HCT116 (cell line): ENCODE measurements at regions not wholly inside any gene's neighbourhood (a gene's known extent, or its start where the extent isn't known, plus 50 kb on each side); places are given as distances from the start of the nearest gene placed in this dataset.

Experiments used
- ATAC-seq: fragments of 200-7000 bp; cut with Tn5 transposase; 2 replicates; pipeline ENCODE4 v1.9.1; 2020; ENCODE audit warnings: mild to moderate bottlenecking, moderate library complexity
- BruUV-seq: library from RNA; stranded (reverse); fragments of 400-500 nt; replicated peaks from 2 replicates; lab custom pipeline; 2021; lab: Mats Ljungman, UMichigan
- CTCF ChIA-PET: fragments of 300-600 bp; sonication (Branson Sonifier 250); formaldehyde crosslinking; loops from one replicate; lab custom pipeline; 2021; ENCODE audit warnings: antibody characterized with exemption; lab: Charles Lee
- POLR2A ChIA-PET: fragments of 300-600, 350-600 bp; sonication (Branson Sonifier 250); formaldehyde crosslinking; loops from one replicate; lab custom pipeline; 2021; ENCODE audit warnings: antibody characterized with exemption; lab: Charles Lee
- RAD21 ChIA-PET, 2 experiments: fragments of 300-600 bp; sonication (Branson Sonifier 250); formaldehyde crosslinking; loops; one replicate each; lab custom pipeline; 2023; ENCODE audit warnings: low total read pairs in 2 of 2; ENCODE audit not compliant: uncharacterized antibody in 2 of 2, unreplicated experiment in 2 of 2, low non-redundant PET in 1 of 2; lab: Charles Lee
- DNase-seq: peaks from one replicate; pipeline ENCODE4 v3.0.0-alpha.2; 2010; ENCODE audit warnings: low read depth, low spot score
- H2AFZ ChIP-seq: fragments of 200-600 bp; shearing (Covaris generic), sonication (generic); 2 replicates; pipeline ENCODE4 v1.6.1; 2017; ENCODE audit warnings: low read depth, mixed run types, mixed read lengths, antibody characterized with exemption, low read length; ENCODE audit not compliant: poor library complexity, severe bottlenecking
- H3K27ac ChIP-seq: 2 replicates; pipeline ENCODE4 v1.5.1; 2012; ENCODE audit warnings: low read depth, low read length
- H3K27me3 ChIP-seq: fragments of 200-600 bp; sonication (generic); 2 replicates; pipeline ENCODE4 v1.6.1; 2016; ENCODE audit warnings: mixed run types, low read length, mixed read lengths; ENCODE audit not compliant: insufficient read depth
- H3K36me3 ChIP-seq, 2 experiments: fragments of 200-500 bp in 1 of 2; fragments of 200-600 bp in 1 of 2; sonication (Bioruptor generic) in 1 of 2; sonication (generic) in 1 of 2; 2 replicates each; pipeline versions ENCODE4 v1.5.1 to v1.6.1; 2014 to 2016; ENCODE audit warnings: low read length in 2 of 2, inconsistent platforms in 1 of 2, mixed read lengths in 1 of 2, mixed run types in 1 of 2; ENCODE audit not compliant: insufficient read depth in 2 of 2, control insufficient read depth in 1 of 2
- H3K4me1 ChIP-seq, 2 experiments: fragments of 200-600 bp in 1 of 2; sonication (generic) in 1 of 2; 2 replicates each; pipeline versions ENCODE4 v1.5.1 to v1.6.1; 2012 to 2017; ENCODE audit warnings: low read length in 2 of 2, inconsistent platforms in 1 of 2, mild to moderate bottlenecking in 1 of 2, mixed read lengths in 1 of 2, mixed run types in 1 of 2, moderate library complexity in 1 of 2; ENCODE audit not compliant: insufficient read depth in 2 of 2, control insufficient read depth in 1 of 2
- H3K4me2 ChIP-seq: fragments of 200-600 bp; sonication (generic); 2 replicates; pipeline ENCODE4 v1.6.1; 2017; ENCODE audit warnings: mixed run types, low read length, mixed read lengths
- H3K4me3 ChIP-seq, 2 experiments: fragments of 200-600 bp in 1 of 2; sonication (generic) in 1 of 2; replicated peaks in 1 of 2; 2 replicates each; pipeline ENCODE4 v1.5.1; 2011 to 2016; ENCODE audit warnings: low read length in 2 of 2, control low read depth in 1 of 2, low read depth in 1 of 2, mild to moderate bottlenecking in 1 of 2, mixed read lengths in 1 of 2, mixed run types in 1 of 2
- H3K79me2 ChIP-seq: fragments of 200-600 bp; sonication (generic); 2 replicates; pipeline ENCODE4 v1.6.1; 2017; ENCODE audit warnings: mild to moderate bottlenecking, mixed run types, low read length, moderate library complexity, mixed read lengths; ENCODE audit not compliant: insufficient read depth
- H3K9ac ChIP-seq: fragments of 200-600 bp; sonication (generic); 2 replicates; pipeline ENCODE4 v1.6.1; 2016; ENCODE audit warnings: low read length, mixed read lengths
- H3K9me2 ChIP-seq: fragments of 200-600 bp; sonication (generic), shearing (Covaris generic); 2 replicates; pipeline ENCODE4 v1.6.1; 2017; ENCODE audit warnings: mixed run types, mild to moderate bottlenecking, moderate library complexity; ENCODE audit not compliant: insufficient read depth
- H3K9me3 ChIP-seq, 2 experiments: fragments of 200-500 bp in 1 of 2; fragments of 200-600 bp in 1 of 2; sonication (Bioruptor generic) in 1 of 2; sonication (generic) in 1 of 2; 2 replicates each; pipeline ENCODE4 v1.6.1; 2014 to 2017; ENCODE audit warnings: low read length in 2 of 2, mixed read lengths in 2 of 2, inconsistent platforms in 1 of 2, low read depth in 1 of 2, mild to moderate bottlenecking in 1 of 2, mixed run types in 1 of 2, moderate library complexity in 1 of 2; ENCODE audit not compliant: control insufficient read depth in 1 of 2, insufficient read depth in 1 of 2
- H4K20me1 ChIP-seq: fragments of 200-600 bp; sonication (generic), shearing (Covaris generic); 2 replicates; pipeline ENCODE4 v1.6.1; 2017; ENCODE audit warnings: mixed run types, mild to moderate bottlenecking, moderate library complexity; ENCODE audit not compliant: insufficient read depth
- ELF1 ChIP-seq: IDR thresholded peaks from 2 replicates; pipeline ENCODE4 v1.6.1; 2012; ENCODE audit warnings: low read depth, borderline replicate concordance
- FOSL1 ChIP-seq: IDR thresholded peaks from 2 replicates; pipeline ENCODE4 v1.6.1; 2012; ENCODE audit warnings: low read depth
- POLR2AphosphoS5 ChIP-seq: IDR thresholded peaks from 2 replicates; pipeline ENCODE4 v1.6.1; 2011; ENCODE audit warnings: mild to moderate bottlenecking, low read depth, low read length, moderate library complexity
- RAD21 ChIP-seq: IDR thresholded peaks from 2 replicates; pipeline ENCODE4 v1.6.1; 2012; ENCODE audit warnings: low read depth, mild to moderate bottlenecking
- SP1 ChIP-seq: IDR thresholded peaks from 2 replicates; pipeline ENCODE4 v1.6.1; 2012; ENCODE audit warnings: low read depth
- SRF ChIP-seq: IDR thresholded peaks from 2 replicates; pipeline ENCODE4 v1.6.1; 2012; ENCODE audit warnings: low read depth
- TCF7L2 ChIP-seq: IDR thresholded peaks from 2 replicates; pipeline ENCODE4 v1.7.0; 2011; ENCODE audit warnings: borderline replicate concordance, inconsistent platforms; ENCODE audit not compliant: insufficient read depth, insufficient read length; ENCODE audit errors: extremely low read depth
- ZNF274 ChIP-seq: fragments of 200-500 bp; sonication (Bioruptor generic); IDR thresholded peaks from 2 replicates; pipeline ENCODE4 v1.6.1; 2014; ENCODE audit warnings: mild to moderate bottlenecking, low read depth, low read length, inconsistent platforms
- intact Hi-C: fragments of 100-400 bp; cut with micrococcal nuclease; formaldehyde crosslinking; loops from 2 replicates; pipeline ENCODE4 v1.10.0; 2022
- TF ChIP-seq, protein P1 (sequence below), 3 experiments: fragments of 200-600 bp in 1 of 3; sonication (generic) in 1 of 3; IDR thresholded peaks in 2 of 3; conservative IDR thresholded peaks in 1 of 3; 2 replicates each; pipeline ENCODE4 v1.5.1; 2012 to 2017; ENCODE audit warnings: low read depth in 2 of 3, low read length in 2 of 3, antibody characterized with exemption in 1 of 3, borderline replicate concordance in 1 of 3, control low read depth in 1 of 3, mild to moderate bottlenecking in 1 of 3, mixed read lengths in 1 of 3, mixed run types in 1 of 3, moderate library complexity in 1 of 3; ENCODE audit not compliant: insufficient read depth in 1 of 3
- TF ChIP-seq, protein P2 (sequence below): IDR thresholded peaks from 2 replicates; pipeline ENCODE4 v1.6.1; 2012
- TF ChIP-seq, protein P3 (sequence below): IDR thresholded peaks from 2 replicates; pipeline ENCODE4 v1.6.1; 2011; ENCODE audit warnings: mild to moderate bottlenecking, low read length, moderate library complexity; ENCODE audit not compliant: insufficient replicate concordance; ENCODE audit errors: extremely low read depth

DNA sequence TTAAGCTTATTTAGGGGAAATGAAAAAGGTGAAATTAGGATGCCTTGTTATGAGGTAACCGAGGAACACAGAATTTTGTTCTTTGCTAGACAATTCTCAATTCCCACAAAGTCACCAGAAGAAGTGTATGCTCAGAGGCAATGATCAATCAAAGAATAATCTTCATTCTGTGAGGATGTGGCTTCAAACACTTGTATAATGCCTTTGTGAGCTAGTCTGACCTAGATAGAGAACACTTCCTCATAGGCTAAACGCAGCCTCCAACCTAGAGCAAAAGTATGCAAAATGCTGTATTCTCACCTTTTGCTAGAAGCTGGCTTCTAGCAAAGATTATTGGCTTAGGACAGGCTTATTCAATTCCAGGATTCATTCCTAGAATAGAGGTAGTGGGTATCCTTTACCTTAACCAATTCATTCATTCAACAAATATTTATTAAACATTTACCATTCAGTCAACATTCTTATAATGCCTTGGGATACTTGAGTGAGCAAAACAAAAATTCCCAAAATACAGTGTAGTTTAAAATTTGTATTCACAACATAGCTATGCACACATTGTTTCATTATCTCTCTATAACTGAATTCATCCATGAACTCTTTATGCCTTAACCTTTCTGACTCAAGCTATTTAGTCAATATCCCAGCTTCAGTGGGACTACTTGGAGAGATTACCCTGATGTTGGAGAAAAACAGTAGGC, 530.2 kb downstream of the PTPRC start:
- H3K4me2 ChIP-seq, result no peak overlapping the region
- no peaks in the 10 kb centered on the region for H3K79me2 ChIP-seq
- ChIA-PET CTCF (no interaction called here), POLR2A (no interaction called here), RAD21 (no interaction called here)
- no peaks in the 10 kb centered on the region for H3K36me3 ChIP-seq
- no TSS peak for BruUV-seq
- H3K4me1 ChIP-seq, result no peaks in the 10 kb centered on the region
- no peaks in the 10 kb centered on the region for H3K27me3 ChIP-seq
- H3K9me2 ChIP-seq, result no peaks in the 10 kb centered on the region
- H3K27ac ChIP-seq, result no peak overlapping the region
- TF ChIP-seq SP1 (no peak), FOSL1 (no peak), RAD21 (no peak), POLR2AphosphoS5 (no peak), ZNF274 (no peak), TCF7L2 (no peak), ELF1 (no peak), SRF (no peak)
- TF ChIP-seq, protein P1, sequence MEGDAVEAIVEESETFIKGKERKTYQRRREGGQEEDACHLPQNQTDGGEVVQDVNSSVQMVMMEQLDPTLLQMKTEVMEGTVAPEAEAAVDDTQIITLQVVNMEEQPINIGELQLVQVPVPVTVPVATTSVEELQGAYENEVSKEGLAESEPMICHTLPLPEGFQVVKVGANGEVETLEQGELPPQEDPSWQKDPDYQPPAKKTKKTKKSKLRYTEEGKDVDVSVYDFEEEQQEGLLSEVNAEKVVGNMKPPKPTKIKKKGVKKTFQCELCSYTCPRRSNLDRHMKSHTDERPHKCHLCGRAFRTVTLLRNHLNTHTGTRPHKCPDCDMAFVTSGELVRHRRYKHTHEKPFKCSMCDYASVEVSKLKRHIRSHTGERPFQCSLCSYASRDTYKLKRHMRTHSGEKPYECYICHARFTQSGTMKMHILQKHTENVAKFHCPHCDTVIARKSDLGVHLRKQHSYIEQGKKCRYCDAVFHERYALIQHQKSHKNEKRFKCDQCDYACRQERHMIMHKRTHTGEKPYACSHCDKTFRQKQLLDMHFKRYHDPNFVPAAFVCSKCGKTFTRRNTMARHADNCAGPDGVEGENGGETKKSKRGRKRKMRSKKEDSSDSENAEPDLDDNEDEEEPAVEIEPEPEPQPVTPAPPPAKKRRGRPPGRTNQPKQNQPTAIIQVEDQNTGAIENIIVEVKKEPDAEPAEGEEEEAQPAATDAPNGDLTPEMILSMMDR (IDR thresholded peaks at IDR 0.05 in 2 of 3, conservative IDR thresholded peaks at IDR 0.05 in 1 of 3; ENCODE audit: borderline replicate concordance in 1 of 3, insufficient read depth in 1 of 3, low read depth in 2 of 3, low read length in 2 of 3), result no peak
- TF ChIP-seq, protein P2, sequence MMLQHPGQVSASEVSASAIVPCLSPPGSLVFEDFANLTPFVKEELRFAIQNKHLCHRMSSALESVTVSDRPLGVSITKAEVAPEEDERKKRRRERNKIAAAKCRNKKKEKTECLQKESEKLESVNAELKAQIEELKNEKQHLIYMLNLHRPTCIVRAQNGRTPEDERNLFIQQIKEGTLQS, result no peak
- TF ChIP-seq, protein P3, sequence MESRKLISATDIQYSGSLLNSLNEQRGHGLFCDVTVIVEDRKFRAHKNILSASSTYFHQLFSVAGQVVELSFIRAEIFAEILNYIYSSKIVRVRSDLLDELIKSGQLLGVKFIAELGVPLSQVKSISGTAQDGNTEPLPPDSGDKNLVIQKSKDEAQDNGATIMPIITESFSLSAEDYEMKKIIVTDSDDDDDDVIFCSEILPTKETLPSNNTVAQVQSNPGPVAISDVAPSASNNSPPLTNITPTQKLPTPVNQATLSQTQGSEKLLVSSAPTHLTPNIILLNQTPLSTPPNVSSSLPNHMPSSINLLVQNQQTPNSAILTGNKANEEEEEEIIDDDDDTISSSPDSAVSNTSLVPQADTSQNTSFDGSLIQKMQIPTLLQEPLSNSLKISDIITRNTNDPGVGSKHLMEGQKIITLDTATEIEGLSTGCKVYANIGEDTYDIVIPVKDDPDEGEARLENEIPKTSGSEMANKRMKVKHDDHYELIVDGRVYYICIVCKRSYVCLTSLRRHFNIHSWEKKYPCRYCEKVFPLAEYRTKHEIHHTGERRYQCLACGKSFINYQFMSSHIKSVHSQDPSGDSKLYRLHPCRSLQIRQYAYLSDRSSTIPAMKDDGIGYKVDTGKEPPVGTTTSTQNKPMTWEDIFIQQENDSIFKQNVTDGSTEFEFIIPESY, result no peak
- H2AFZ ChIP-seq, result no peak overlapping the region
- no peak for DNase-seq
- intact Hi-C loops, result no loop called here
- no peak overlapping the region for H3K9ac ChIP-seq
- no peak overlapping the region for H3K4me3 ChIP-seq
- ATAC-seq, result no peak
- no peaks in the 10 kb centered on the region for H4K20me1 ChIP-seq
- no peaks in the 10 kb centered on the region for H3K9me3 ChIP-seq
